A673 (cell line): ENCODE measurements at regions not wholly inside any gene's neighbourhood (a gene's known extent, or its start where the extent isn't known, plus 50 kb on each side); places are given as distances from the start of the nearest gene placed in this dataset.

Source experiments
- BruUV-seq: library from RNA; stranded (reverse); fragments of 400-500 nt; replicated peaks from 2 replicates; lab custom pipeline; 2021; lab: Mats Ljungman, UMichigan
- CTCF ChIA-PET: fragments of 300-600 bp; sonication (Branson Sonifier 250); formaldehyde crosslinking; loops from one replicate; lab custom pipeline; 2022; ENCODE audit warnings: antibody characterized with exemption; lab: Charles Lee
- POLR2A ChIA-PET: fragments of 300-600 bp; sonication (Branson Sonifier 250); formaldehyde crosslinking; loops from one replicate; lab custom pipeline; 2022; ENCODE audit warnings: antibody characterized with exemption; ENCODE audit not compliant: low non-redundant PET; lab: Charles Lee
- DNase-seq: peaks from one replicate; pipeline ENCODE4 v3.0.0-alpha.2; 2015; ENCODE audit warnings: low spot score
- H3K27ac ChIP-seq: fragments of 200-600 bp; sonication (generic); 2 replicates; pipeline ENCODE4 v1.5.1; 2016; ENCODE audit warnings: mixed run types, low read depth, mild to moderate bottlenecking, mixed read lengths, antibody characterized with exemption, low read length; ENCODE audit not compliant: poor library complexity, severe bottlenecking
- H3K27me3 ChIP-seq: fragments of 200-600 bp; sonication (generic); replicated peaks from 2 replicates; pipeline ENCODE4 v1.6.1; 2017; ENCODE audit warnings: mixed run types, low read depth, mild to moderate bottlenecking, mixed read lengths, antibody characterized with exemption, low read length; ENCODE audit not compliant: insufficient read depth, poor library complexity
- H3K36me3 ChIP-seq: fragments of 200-600 bp; sonication (generic); 2 replicates; pipeline ENCODE4 v1.6.1; 2016; ENCODE audit warnings: mixed run types, mild to moderate bottlenecking, mixed read lengths, antibody characterized with exemption, low read length; ENCODE audit not compliant: insufficient read depth, poor library complexity, severe bottlenecking
- H3K4me1 ChIP-seq: fragments of 200-600 bp; sonication (generic); 2 replicates; pipeline ENCODE4 v1.6.1; 2017; ENCODE audit warnings: mixed run types, mild to moderate bottlenecking, mixed read lengths, antibody characterized with exemption, low read length; ENCODE audit not compliant: insufficient read depth, poor library complexity, severe bottlenecking
- H3K4me3 ChIP-seq: fragments of 200-600 bp; sonication (generic); 2 replicates; pipeline ENCODE4 v1.5.1; 2016; ENCODE audit warnings: low read depth, mixed run types, mild to moderate bottlenecking, mixed read lengths, low read length; ENCODE audit not compliant: poor library complexity, severe bottlenecking
- H3K9me3 ChIP-seq: fragments of 200-600 bp; sonication (generic); 2 replicates; pipeline ENCODE4 v1.6.1; 2016; ENCODE audit warnings: mixed run types, low read depth, mild to moderate bottlenecking, mixed read lengths, antibody characterized with exemption, low read length; ENCODE audit not compliant: poor library complexity, severe bottlenecking
- CTCF ChIP-seq: fragments of 300-800, 200-600 bp; sonication (generic); conservative IDR thresholded peaks from 2 replicates; pipeline ENCODE4 v1.5.1; 2017; ENCODE audit warnings: low read depth, mild to moderate bottlenecking, antibody characterized with exemption, low read length, moderate library complexity, mixed read lengths
- EZH2 ChIP-seq: fragments of 200-600 bp; sonication (generic); IDR thresholded peaks from 2 replicates; pipeline ENCODE4 v1.6.1; 2017; ENCODE audit warnings: borderline replicate concordance, low read depth, mild to moderate bottlenecking, mixed read lengths, antibody characterized with exemption, low read length; ENCODE audit not compliant: poor library complexity, severe bottlenecking
- intact Hi-C: fragments of 100-400 bp; cut with micrococcal nuclease; formaldehyde crosslinking; loops from one replicate; pipeline ENCODE4 v1.10.0; 2022; ENCODE audit not compliant: unreplicated experiment

GRCh38 chr7:93758631-93759030, 131.9 kb downstream of the TFPI2 start:
- CTCF ChIA-PET, result no interaction called here
- no TSS peak for BruUV-seq
- H3K27ac ChIP-seq, result no peak overlapping the region
- no peaks in the 10 kb centered on the region for H3K36me3 ChIP-seq
- H3K4me3 ChIP-seq, result no peak overlapping the region
- intact Hi-C loops, result no loop called here
- no peak for TF ChIP-seq CTCF
- TF ChIP-seq EZH2, result no peak
- POLR2A ChIA-PET, result no interaction called here
- no peaks in the 10 kb centered on the region for H3K4me1 ChIP-seq
- no peaks in the 10 kb centered on the region for H3K27me3 ChIP-seq
- DNase-seq, result no peak
- H3K9me3 ChIP-seq, result no peaks in the 10 kb centered on the region

GRCh38 chr7:93757426-93757825, 133.1 kb downstream of the TFPI2 start:
- DNase-seq, result no peak
- Histone ChIP-seq H3K9me3 (no peaks in the 10 kb centered on the region), H3K36me3 (no peaks in the 10 kb centered on the region), H3K4me3 (no peak overlapping the region), H3K27ac (no peak overlapping the region), H3K27me3 (no peaks in the 10 kb centered on the region), H3K4me1 (no peaks in the 10 kb centered on the region)
- POLR2A ChIA-PET, result no interaction called here
- intact Hi-C loops, result no loop called here
- CTCF ChIA-PET, result no interaction called here
- no TSS peak for BruUV-seq
- no peak for TF ChIP-seq EZH2
- no peak for TF ChIP-seq CTCF

GRCh38 chr7:93756890-93757289, 133.7 kb downstream of the TFPI2 start:
- no peak overlapping the region for H3K27ac ChIP-seq
- intact Hi-C loops, result no loop called here
- no peak for DNase-seq
- no peak overlapping the region for H3K4me3 ChIP-seq
- no TSS peak for BruUV-seq
- H3K36me3 ChIP-seq, result no peaks in the 10 kb centered on the region
- H3K4me1 ChIP-seq, result no peaks in the 10 kb centered on the region
- TF ChIP-seq EZH2, result no peak
- TF ChIP-seq CTCF, result no peak
- no peaks in the 10 kb centered on the region for H3K9me3 ChIP-seq
- ChIA-PET CTCF (no interaction called here), POLR2A (no interaction called here)
- H3K27me3 ChIP-seq, result no peaks in the 10 kb centered on the region
